GM21526 (cell line): ENCODE measurements at regions not wholly inside any gene's neighbourhood (a gene's known extent, or its start where the extent isn't known, plus 50 kb on each side); places are given as distances from the start of the nearest gene placed in this dataset.
A peak's percentile ranks its signal among the peaks of the same experiment; 100 is the strongest.

Experiments used
- ATAC-seq: cut with Tn5 transposase; IDR thresholded peaks from one replicate; pipeline ENCODE4 v1.9.1; 2021; ENCODE audit warnings: moderate library complexity; ENCODE audit not compliant: unreplicated experiment, low FRiP score

DNA sequence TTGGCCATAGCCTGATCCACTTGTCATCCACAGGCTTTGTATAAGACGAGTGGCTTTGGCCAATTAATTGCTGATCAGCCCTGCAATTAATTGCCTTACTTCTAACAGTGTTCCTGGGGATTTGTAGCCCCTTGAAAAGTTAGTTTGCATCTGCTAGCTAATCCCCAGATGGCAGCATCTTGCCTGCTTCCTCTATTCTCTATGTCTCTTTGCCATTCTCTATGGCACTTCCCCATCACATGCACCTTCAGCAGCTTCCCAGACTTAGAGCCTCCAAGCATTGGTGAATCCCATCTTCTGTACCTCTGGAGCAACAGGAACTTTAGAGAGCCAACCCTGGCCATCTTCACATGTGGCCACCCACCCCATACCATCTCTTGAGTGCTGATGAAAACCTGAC lies 197.0 kb upstream of the DMAC1 start:
- no peak for ATAC-seq

- ATAC-seq, result no peak
Observed at GRCh38 chr9:7988644-7989280, 189.2 kb upstream of the DMAC1 start.

GRCh38 chr9:7984692-7985091 lies 185.1 kb upstream of the DMAC1 start:
- no peak for ATAC-seq

GRCh38 chr9:7984203-7984602 lies 184.6 kb upstream of the DMAC1 start:
- ATAC-seq, result no peak

GRCh38 chr9:7983490-7983889 lies 183.9 kb upstream of the DMAC1 start:
- ATAC-seq, result no peak

- no peak for ATAC-seq
Observed at GRCh38 chr9:7982907-7983306, 183.3 kb upstream of the DMAC1 start.

GRCh38 chr9:7980691-7981289 lies 181.2 kb upstream of the DMAC1 start:
- no peak for ATAC-seq

GRCh38 chr9:7980041-7980440 lies 180.5 kb upstream of the DMAC1 start:
- no peak for ATAC-seq

DNA sequence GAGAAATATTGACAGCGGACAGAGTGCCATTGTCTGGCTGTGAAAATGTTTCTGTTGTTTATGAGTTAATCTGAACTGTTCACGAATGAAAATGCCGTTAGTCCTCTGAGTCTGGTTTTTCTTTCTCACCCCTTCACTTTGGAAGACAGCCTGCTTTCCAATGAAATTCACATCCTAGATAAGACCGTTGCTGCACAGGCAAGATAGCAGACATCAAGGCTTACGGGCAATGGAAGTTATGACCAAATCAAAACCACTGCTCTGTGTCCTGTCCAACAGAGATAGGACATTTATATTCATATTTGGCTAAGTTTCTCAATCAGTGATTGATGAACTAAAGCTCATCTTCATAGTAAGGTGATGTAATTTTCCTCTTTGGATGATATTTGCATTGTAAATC lies 180.0 kb upstream of the DMAC1 start:
- ATAC-seq, result no peak

GRCh38 chr9:7977586-7977985 lies 178.0 kb upstream of the DMAC1 start:
- ATAC-seq, result no peak

- no peak for ATAC-seq
Observed at GRCh38 chr9:7976856-7977255, 177.3 kb upstream of the DMAC1 start.

DNA sequence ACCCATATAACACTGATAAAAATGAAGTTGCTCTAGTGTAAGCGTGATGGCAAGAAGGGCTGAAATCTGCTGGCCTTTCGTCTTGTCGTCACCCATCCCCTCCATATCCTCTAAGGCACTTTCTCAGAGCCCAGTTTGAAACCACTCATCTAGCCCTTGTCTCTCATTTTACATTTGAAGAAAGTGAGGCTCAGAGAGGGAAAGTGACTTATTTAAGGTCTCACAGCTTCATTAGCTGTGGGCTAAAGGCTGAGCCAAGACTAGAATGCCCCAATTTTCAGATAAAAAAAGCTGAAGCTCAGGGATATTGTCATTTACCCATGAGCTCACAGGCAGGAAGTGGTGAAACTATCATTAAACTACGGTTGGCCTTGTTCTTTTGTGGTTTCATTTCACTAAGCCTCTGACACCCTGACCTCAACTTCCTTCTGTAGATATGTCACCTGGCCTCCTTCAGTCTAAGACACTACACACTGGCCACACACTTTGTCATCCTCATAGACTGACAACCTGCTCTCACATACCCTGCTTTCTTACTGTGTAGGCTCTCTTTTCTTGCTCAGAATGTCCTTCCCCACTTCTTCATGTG lies 176.7 kb upstream of the DMAC1 start:
- ATAC-seq, result peak; percentile 98

DNA sequence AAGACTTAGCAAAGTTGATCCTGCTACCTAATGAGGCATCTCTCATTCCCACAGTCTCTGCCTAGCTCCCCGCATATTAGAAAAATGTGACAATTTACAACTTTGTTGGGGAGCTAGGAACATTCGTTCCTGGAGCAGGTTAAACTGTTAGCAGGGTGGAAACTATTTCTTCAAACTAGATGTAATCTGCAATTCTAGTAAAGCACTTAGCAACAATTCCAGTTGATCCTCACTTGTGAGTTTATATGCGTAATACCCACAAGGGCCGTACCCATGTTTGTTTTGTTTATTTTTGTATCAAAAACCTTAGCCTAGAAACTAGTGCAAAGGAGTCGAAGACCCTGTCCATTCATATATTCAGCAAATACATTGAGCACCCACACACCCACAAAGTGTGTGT lies 175.8 kb upstream of the DMAC1 start:
- ATAC-seq, result no peak

DNA sequence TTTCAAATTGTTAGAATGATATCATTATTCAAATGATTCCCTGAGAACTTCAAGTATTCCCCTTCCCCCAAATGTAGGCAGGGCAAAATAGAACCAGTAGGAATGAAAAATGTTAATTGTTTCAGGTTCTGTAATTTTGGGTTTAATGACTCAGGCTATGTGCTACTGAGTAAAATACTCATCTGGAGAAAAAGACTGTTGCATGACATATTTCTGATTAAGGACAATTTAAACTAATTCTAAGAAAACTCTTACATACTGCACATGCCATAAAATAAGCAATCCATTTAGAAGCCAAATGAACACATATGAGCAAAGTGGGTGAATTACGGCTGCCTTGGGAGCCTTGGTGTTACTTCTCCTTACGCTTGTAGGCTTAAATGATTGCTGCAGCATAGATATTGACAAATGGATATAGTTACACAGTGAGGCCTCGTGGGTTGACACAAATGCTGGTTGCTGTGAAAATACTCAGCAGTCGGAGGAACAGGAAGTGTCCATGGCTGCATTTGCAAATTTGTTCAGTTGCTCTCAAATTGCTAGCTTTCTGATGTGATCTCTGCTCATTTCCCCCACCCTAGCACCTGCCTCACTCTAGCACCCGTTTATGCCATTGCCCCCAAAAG lies 174.9 kb upstream of the DMAC1 start:
- peak; percentile 40 for ATAC-seq

- ATAC-seq, result no peak
Observed at GRCh38 chr9:7973123-7973522, 173.5 kb upstream of the DMAC1 start.

- ATAC-seq, result no peak
Observed at GRCh38 chr9:7970681-7971330, 171.2 kb upstream of the DMAC1 start.

GRCh38 chr9:7968687-7969086 lies 169.1 kb upstream of the DMAC1 start:
- no peak for ATAC-seq

- ATAC-seq, result no peak
Observed at GRCh38 chr9:7967851-7968250, 168.3 kb upstream of the DMAC1 start.

DNA sequence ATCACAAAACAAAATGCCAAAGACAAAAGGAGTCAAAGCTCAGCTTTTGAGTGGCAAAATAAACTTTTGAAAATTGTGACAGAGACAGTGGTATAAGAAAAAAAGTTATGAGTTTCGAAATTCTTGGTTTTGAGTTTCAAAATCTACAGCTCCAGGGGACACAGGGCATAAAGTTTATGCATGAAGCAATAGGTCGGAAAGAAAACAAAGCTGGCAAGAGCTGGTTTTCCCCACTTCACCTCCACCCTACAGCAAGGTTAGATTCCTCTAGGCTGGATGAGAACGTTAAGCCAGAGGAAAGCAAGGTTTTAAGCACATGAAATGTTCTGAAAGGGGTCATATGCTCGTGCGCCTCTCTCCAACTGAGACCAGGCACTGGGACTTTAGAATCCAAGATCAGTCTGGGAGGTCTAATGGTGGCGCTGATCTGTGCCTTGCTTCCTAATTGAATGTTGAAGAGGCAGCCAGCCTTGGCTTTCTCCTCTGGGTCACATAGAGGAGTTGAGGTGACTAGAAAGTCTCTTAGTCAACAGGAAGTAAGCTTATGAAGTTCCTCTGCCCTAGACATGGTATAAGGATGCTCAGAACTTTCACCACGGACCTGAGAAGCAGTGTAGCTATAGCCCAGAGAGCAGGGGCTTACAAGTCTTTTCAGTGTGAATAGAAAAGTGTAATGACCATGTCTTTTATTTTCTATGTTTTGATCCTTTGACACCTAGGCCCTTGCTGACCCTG lies 167.7 kb upstream of the DMAC1 start:
- ATAC-seq, result no peak

DNA sequence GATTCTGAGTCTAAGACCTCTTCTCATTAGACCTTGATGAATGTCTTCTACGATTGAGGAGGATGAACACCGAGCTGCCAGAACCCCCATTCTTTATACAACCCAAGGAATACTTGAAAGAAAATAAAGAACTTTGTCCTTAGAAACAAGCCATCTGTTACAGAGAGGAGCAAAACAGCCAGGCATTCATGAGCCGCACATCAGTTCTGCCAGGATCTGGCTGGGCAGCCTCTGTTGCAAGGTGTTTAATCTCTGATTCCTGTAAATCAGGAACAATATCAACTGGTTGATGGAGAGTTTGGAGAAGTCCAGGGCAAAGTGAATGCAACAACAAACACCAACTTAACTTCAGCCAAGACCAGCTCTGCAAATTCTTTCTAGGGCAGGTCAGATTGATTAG lies 165.5 kb upstream of the DMAC1 start:
- ATAC-seq, result no peak

- no peak for ATAC-seq
Observed at GRCh38 chr9:7963026-7963425, 163.4 kb upstream of the DMAC1 start.
